ENCODE measurements at regions not wholly inside any gene's neighbourhood (a gene's known extent, or its start where the extent isn't known, plus 50 kb on each side); places are given as distances from the start of the nearest gene placed in this dataset.

DNA sequence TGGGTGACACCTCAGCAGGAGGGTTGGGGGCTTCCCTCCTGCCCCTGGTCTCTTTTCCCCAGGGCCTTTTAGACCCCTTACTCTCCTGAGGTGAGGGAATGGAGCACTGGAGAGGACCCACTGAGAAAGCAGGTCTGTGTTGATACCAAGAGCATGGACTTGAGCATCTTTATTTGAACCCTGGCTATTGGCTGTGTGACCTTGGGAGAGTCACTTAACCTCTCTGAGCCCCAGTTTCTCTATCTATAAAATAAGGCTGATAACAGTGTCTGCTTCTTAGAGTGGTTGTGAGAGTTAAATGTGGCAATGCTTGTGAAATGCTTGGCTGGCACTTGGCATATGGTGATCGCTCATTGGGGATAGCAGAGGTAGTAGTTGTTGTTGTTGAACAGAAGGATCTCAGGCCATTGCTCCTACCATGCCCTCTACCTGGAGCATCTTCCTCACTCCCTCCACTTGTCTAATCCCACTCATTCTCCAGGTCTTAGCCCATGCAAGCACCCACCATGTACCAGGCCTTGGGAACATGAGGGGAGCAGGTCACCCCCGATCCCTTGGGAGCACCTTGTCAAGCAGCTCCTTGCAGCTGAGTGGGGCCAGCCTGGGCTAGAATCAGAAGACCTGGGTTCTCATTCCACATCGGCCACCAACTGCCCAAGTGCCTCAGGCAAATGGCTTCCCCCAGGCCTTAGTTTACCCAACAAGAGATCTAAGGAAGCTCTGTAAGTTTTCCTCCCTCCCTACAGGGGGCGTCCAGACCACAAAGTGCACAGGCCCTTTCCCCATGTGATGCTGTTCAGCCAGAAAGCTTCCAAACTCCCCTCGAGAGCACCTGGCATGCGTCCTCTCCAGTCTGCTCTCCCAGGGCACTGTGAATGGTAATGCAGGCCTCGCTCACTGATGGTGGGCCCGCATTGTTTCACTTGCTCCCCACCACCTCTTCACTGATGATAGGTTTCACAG is 96.7 kb downstream of the LSM3 start:
- FAIRE-seq (no peak), DNase-seq (ENCODE audit: insufficient read length) (no peak)
- TF ChIP-seq POLR2AphosphoS5 (IDR thresholded peaks at IDR 0.05; ENCODE audit: low read depth, low read length) (no peak), POLR2A (IDR thresholded peaks at IDR 0.05; ENCODE audit: low read depth, low read length) (no peak), TAF1 (IDR thresholded peaks at IDR 0.05; ENCODE audit: borderline replicate concordance, low read depth, low read length) (no peak)

DNA sequence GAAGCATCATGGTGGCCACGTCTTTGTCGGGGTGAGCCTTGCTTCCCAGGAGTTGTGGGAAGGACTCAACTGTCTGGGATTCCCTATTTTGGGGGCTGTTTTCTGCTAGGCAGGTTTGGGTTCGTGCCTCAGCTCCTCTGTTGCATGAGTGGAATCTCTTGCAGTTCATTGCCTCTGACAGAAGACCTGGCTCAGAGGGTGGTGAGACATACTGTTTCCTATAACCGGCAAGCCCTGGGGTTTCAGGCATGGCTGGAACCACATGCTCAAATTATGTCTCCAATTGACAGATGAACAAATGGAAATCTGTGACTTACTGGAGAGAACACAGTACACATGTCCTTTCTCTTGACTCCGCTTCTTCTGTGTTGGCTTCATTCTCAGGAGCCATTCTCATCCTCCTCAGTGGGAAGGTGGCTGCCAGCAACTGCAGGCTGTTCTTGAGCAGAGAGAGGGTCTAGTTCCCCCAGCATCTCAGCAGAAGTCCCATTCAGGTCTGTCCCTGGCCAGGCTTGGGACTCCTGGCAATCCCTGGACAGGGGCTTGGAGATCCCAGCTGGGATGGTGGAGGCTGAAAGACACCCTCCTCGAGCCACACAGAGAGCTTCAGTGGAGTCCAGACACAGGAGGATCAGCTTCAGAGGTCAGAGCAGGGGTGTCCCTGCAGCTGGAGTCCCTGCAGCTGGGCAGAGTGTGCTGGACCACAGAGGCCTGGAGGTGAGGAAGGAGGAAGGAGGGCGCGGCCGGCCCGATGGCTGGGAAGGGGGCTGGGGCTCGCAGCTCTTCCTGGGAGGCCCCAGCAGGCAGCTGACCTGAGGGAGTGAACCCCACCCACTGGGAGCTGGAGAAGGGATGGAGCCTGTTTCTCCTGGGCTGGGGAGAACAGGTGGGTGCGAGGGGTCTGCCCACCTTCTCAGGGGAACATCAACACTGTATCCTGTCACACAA is 97.6 kb downstream of the LSM3 start:
- TF ChIP-seq POLR2A (IDR thresholded peaks at IDR 0.05; ENCODE audit: low read depth, low read length) = no peak
- no peak for TF ChIP-seq TAF1 (IDR thresholded peaks at IDR 0.05; ENCODE audit: borderline replicate concordance, low read depth, low read length)
- TF ChIP-seq POLR2AphosphoS5 (IDR thresholded peaks at IDR 0.05; ENCODE audit: low read depth, low read length) = no peak
- FAIRE-seq (no peak), DNase-seq (ENCODE audit: insufficient read length) (no peak)

DNA sequence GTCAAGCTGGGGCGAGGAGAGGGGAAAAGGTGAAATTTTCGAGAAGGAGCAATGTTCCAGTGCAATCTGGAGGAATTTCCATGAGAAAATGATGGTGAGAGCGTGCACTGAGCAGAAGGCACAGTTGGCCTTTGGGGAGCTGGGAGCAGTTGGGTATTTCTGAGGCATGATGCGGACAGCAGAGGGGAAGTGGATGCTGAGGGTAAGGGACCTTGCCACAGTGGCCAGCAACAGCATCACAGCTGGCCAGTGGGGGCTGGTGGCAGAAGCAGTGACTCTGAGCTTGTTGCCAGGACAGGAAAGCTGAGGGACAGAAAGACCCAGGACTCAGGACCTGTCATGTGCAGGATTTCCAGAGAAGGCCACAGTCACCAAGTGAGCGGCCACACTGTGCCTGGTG is 98.9 kb downstream of the LSM3 start:
- FAIRE-seq (no peak), DNase-seq (ENCODE audit: insufficient read length) (no peak)
- no peak for TF ChIP-seq TAF1 (IDR thresholded peaks at IDR 0.05; ENCODE audit: borderline replicate concordance, low read depth, low read length)
- TF ChIP-seq POLR2A (IDR thresholded peaks at IDR 0.05; ENCODE audit: low read depth, low read length) = no peak
- TF ChIP-seq POLR2AphosphoS5 (IDR thresholded peaks at IDR 0.05; ENCODE audit: low read depth, low read length) = no peak

DNA sequence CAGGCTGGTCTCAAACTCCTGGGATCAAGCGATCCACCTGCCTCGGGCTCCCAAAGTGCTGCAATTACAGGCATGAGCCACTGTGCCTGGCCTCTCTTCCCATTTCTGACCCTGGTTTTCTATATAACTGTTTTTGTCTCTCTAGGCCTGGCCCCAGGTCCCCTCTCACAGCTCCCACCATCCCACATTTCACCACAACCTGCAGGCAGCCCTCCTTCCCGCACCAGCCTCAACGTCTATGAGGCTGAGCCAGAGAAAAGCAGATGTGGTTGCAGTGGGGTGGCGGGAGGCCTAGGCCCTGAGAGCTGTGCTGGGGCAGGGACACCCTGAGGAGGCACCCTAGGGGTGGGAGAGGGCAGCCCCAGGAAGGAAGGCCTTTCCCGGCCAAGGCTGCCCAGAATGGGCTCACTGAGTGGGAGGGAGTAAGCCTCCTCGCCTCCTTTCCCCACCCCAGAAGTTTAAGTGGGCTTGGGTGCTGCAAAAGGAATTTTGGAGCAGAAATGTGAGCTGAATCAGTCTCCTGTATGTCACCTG is 99.7 kb downstream of the LSM3 start:
- TF ChIP-seq POLR2A (IDR thresholded peaks at IDR 0.05; ENCODE audit: low read depth, low read length) (no peak), TAF1 (IDR thresholded peaks at IDR 0.05; ENCODE audit: borderline replicate concordance, low read depth, low read length) (no peak), POLR2AphosphoS5 (IDR thresholded peaks at IDR 0.05; ENCODE audit: low read depth, low read length) (no peak)
- FAIRE-seq (no peak), DNase-seq (ENCODE audit: insufficient read length) (no peak)

DNA sequence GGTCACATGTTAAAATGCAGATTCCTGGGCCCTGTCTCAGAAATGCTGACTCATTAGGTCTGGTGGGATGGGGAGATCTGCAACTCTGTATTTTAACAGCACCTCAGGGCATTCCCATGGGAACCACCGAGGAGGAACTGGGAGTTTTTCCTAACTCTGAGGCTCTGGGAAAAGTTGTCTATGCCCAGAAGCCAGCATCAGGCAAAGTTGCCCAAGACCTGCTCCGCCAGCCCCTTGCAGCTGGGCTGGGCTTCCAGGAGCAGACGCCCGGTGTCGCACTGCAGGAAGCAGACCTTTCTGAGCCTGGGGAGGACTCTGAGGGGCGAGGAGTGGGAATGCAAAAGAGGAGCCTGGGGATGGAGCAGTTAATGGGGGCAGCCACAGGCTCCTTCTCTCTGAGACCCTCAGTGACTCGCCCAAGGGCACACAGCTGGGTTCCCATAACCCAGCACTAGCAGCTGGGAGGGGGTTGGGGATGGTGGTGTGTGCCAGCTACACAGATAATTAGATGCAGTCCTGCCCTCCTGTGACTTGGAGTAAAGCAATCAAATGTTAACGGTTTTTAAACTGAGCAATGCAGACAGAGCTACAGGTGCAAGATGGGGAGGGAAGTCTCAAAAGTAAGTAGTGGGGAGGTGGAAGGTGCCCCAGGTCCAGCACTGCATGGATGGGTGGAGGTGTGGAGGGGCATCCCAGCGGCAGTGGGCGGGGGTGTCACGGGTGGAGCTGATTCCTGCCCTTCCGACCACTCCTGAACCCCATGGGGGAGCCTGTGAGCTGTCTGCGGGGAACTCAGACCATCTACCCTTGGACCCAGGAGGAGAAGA is 100.4 kb downstream of the LSM3 start:
- FAIRE-seq (no peak), DNase-seq (ENCODE audit: insufficient read length) (no peak)
- TF ChIP-seq POLR2A (IDR thresholded peaks at IDR 0.05; ENCODE audit: low read depth, low read length) = no peak
- no peak for TF ChIP-seq TAF1 (IDR thresholded peaks at IDR 0.05; ENCODE audit: borderline replicate concordance, low read depth, low read length)
- no peak for TF ChIP-seq POLR2AphosphoS5 (IDR thresholded peaks at IDR 0.05; ENCODE audit: low read depth, low read length)

DNA sequence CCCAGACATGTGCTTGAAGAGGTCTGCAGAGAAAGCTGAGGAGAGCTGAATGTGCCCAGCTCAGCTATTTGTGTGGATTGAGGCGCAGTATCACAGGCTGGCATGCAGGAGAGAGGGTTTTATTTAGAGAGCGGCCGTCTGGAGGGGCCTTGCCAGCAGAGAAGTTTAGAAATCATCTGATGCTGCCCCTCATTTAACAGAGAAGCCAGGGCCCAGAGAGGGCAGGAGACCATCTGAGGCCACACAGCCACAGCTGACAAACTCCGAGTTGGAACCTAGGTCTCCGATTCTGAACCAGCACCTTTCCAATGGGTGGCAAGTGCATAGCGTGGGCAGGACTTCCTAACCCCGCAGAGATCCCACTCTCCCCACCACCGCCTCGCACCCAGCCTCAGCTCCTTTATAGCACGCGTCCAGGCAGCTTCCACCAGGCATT is 101.0 kb downstream of the LSM3 start:
- FAIRE-seq (no peak), DNase-seq (ENCODE audit: insufficient read length) (no peak)
- no peak for TF ChIP-seq POLR2AphosphoS5 (IDR thresholded peaks at IDR 0.05; ENCODE audit: low read depth, low read length)
- no peak for TF ChIP-seq POLR2A (IDR thresholded peaks at IDR 0.05; ENCODE audit: low read depth, low read length)
- TF ChIP-seq TAF1 (IDR thresholded peaks at IDR 0.05; ENCODE audit: borderline replicate concordance, low read depth, low read length) = no peak

DNA sequence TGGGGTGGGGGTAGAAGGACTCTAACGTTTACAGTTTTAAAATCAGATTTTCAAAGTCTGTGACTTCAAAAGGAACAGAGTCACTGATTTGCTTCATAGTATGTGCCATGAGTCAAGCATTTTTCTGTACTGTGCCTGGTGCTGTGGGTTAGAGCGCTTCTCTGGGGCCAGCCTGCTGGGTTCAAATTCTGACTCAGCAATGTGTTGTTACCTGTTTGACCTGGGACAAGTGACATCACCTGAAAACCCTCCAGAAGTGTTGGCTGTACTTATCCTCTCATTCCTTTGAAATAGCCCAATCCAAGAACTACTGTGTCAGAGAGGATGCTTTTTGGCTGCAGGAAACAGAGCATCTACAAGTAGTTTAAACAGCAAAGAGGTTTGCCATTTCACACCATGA is 101.7 kb downstream of the LSM3 start:
- no peak for DNase-seq (ENCODE audit: insufficient read length)
- TF ChIP-seq POLR2AphosphoS5 (IDR thresholded peaks at IDR 0.05; ENCODE audit: low read depth, low read length) (no peak), POLR2A (IDR thresholded peaks at IDR 0.05; ENCODE audit: low read depth, low read length) (no peak), TAF1 (IDR thresholded peaks at IDR 0.05; ENCODE audit: borderline replicate concordance, low read depth, low read length) (no peak)

DNA sequence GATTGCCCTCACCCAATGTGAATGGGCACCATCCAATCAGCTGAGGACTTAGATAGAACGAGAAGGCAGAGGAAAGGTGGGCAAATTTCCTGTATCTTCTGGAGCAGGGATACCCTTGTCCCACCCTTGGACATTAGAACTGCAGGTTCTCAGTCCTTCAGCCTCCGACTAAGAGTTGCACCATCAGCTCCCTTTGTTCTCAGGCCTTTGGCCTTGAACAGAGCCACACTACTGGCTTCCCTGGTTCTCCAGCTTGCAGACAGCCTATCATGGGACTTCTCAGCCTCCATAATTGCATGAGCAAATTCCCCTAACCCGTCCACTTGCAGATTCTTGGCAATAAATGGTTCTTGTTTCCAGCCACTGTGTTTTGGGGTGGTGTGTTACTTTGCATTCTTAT is 102.4 kb downstream of the LSM3 start:
- TF ChIP-seq TAF1 (IDR thresholded peaks at IDR 0.05; ENCODE audit: borderline replicate concordance, low read depth, low read length) (no peak), POLR2A (IDR thresholded peaks at IDR 0.05; ENCODE audit: low read depth, low read length) (no peak), POLR2AphosphoS5 (IDR thresholded peaks at IDR 0.05; ENCODE audit: low read depth, low read length) (no peak)
- DNase-seq (ENCODE audit: insufficient read length) = no peak
- no peak for FAIRE-seq

More for the DNA sequence above, 101.7 kb downstream of the LSM3 start:
- FAIRE-seq = no peak

DNA sequence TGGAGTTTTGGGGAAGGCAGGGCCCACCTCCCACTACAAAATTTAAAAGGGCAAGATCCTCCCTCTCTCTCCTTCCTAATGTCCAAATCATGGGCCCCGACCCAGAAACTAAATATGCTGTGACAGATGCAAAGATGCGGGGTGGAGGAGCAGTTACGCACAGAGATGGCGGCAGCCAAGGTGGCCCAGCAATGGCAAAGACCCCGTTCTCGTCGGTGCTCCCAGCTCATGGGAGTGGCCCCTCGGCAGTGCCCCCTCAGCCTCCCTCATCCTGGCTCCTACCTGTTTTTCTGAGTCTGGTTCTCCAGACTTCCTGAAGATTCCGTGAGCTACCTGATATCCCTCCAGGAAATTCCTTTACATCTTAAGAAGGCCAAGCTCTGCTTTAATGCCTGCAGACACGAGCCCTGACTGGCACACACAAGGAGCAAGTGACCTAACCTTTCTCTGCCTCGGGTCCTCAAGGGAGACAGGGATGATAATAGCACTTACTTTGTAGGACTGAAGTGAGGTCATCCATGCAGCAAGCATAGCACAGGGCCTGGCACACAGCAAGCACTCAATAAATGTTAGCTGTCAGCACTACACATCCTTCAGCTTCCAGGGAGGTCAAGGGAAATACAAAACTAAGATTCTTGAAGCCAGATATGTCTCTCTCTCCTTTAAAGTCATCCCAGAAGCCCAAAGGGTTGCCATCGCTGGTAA is 103.5 kb downstream of the LSM3 start:
- no peak for FAIRE-seq
- no peak for DNase-seq (ENCODE audit: insufficient read length)
- TF ChIP-seq POLR2A (IDR thresholded peaks at IDR 0.05; ENCODE audit: low read depth, low read length) (no peak), POLR2AphosphoS5 (IDR thresholded peaks at IDR 0.05; ENCODE audit: low read depth, low read length) (no peak), TAF1 (IDR thresholded peaks at IDR 0.05; ENCODE audit: borderline replicate concordance, low read depth, low read length) (no peak)

DNA sequence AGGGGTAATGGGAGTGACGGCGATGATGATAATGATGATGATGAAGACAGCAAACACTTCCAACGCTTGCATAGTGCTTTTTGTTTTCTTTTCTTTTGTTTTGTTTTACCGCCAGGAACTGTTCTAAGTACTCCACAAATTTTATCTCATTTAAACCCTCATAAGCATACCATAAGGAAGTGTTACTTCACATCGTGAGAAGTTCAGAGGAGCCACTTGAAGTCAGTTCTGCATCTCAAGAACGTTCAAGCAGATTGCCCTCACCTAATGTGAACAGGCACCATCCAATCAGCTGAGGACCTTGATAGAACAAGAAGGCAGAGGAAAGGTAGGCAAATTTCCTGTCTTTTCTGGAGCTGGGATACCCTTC is 104.1 kb downstream of the LSM3 start:
- DNase-seq (ENCODE audit: insufficient read length) (no peak), FAIRE-seq (no peak)
- no peak for TF ChIP-seq TAF1 (IDR thresholded peaks at IDR 0.05; ENCODE audit: borderline replicate concordance, low read depth, low read length)
- no peak for TF ChIP-seq POLR2AphosphoS5 (IDR thresholded peaks at IDR 0.05; ENCODE audit: low read depth, low read length)
- TF ChIP-seq POLR2A (IDR thresholded peaks at IDR 0.05; ENCODE audit: low read depth, low read length) = no peak
